ENCODE measurements at regions not wholly inside any gene's neighbourhood (a gene's known extent, or its start where the extent isn't known, plus 50 kb on each side); places are given as distances from the start of the nearest gene placed in this dataset.

DNA sequence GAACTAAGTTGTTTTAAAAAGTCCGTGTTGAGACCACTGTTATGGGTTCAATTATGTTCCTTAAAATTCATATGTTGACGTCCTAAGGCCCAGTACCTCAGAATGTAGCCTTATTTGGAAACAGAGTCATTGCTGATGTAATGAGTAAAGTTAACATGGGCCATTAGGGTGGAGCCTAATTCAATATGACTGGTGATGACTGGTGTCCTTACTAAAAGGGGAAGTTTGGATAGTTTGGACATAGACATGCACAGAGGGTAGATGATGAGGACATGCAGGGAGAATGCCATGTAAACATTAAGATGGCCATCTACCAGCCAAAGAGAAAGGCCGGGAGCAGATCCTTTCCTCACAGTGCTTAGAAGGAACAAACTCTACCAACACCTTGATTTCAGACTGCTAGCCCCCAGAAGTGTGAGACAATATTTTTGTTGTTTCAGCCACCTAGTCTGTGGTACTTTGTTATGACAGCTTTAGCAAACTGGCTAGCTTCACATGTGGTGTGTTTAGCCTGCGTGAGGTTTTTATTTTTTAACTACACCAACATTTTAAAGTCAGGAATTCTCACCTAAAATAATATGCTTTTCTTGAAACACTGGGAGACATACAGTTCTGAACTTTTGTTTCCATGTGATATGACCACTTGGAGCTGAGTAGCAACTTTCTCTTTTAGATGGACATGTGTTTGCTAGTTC is 135.3 kb downstream of the YIPF5 start:
- TF ChIP-seq CTCF (conservative IDR thresholded peaks at IDR 0.05 in 1 of 2, IDR thresholded peaks at IDR 0.05 in 1 of 2; ENCODE audit: extremely low read depth in 1 of 2, insufficient read depth in 1 of 2, low read depth in 1 of 2, low read length in 2 of 2) (no peak), EZH2 (IDR thresholded peaks at IDR 0.05; ENCODE audit: borderline replicate concordance, low read length) (no peak)
